IMR-90 (cell line): ENCODE measurements at regions not wholly inside any gene's neighbourhood (a gene's known extent, or its start where the extent isn't known, plus 50 kb on each side); places are given as distances from the start of the nearest gene placed in this dataset.

Experiments
- ATAC-seq: fragments of 200-7000 bp; cut with Tn5 transposase; 2 replicates; pipeline ENCODE4 v1.9.1; 2020; ENCODE audit warnings: low read depth, mild to moderate bottlenecking, moderate library complexity
- BruUV-seq: library from RNA; stranded (reverse); fragments of 400-500 nt; replicated peaks from 2 replicates; lab custom pipeline; 2021; lab: Mats Ljungman, UMichigan
- CTCF ChIA-PET: fragments of 300-600 bp; formaldehyde crosslinking; extraction: SDS; loops from one replicate; lab custom pipeline; 2021; ENCODE audit warnings: antibody characterized with exemption; lab: Yijun Ruan, JAX
- POLR2A ChIA-PET: fragments of 300-600 bp; sonication (Branson Sonifier 250); formaldehyde crosslinking; loops from one replicate; lab custom pipeline; 2022; ENCODE audit warnings: antibody characterized with exemption; ENCODE audit not compliant: unreplicated experiment; lab: Charles Lee
- DNase-seq: peaks from one replicate; pipeline ENCODE4 v3.0.0; 2013
- H2AFZ ChIP-seq: replicated peaks from 2 replicates; pipeline ENCODE3; 2013; ENCODE audit warnings: low read length, mild to moderate bottlenecking; ENCODE audit not compliant: poor library complexity
- H2AK5ac ChIP-seq: 2 replicates; pipeline ENCODE4 v1.6.1; 2013; ENCODE audit warnings: low read depth, low read length, inconsistent platforms
- H2AK9ac ChIP-seq: replicated peaks from 2 replicates; pipeline ENCODE3; 2013; ENCODE audit warnings: mild to moderate bottlenecking, low read depth, low read length, moderate library complexity; ENCODE audit not compliant: poor library complexity
- H2BK120ac ChIP-seq: 2 replicates; pipeline ENCODE4 v1.6.1; 2013; ENCODE audit warnings: low read depth, low read length, inconsistent platforms
- H2BK15ac ChIP-seq: 3 replicates; pipeline ENCODE4 v1.6.1; 2013; ENCODE audit warnings: low read depth, low read length, inconsistent platforms
- H2BK20ac ChIP-seq: 2 replicates; pipeline ENCODE4 v1.6.1; 2013; ENCODE audit warnings: low read depth, mild to moderate bottlenecking, inconsistent platforms, low read length, moderate library complexity
- H2BK5ac ChIP-seq: 2 replicates; pipeline ENCODE4 v1.6.1; 2013; ENCODE audit warnings: mild to moderate bottlenecking, low read depth, low read length, inconsistent platforms; ENCODE audit not compliant: poor library complexity, severe bottlenecking
- H3K14ac ChIP-seq: replicated peaks from 2 replicates; pipeline ENCODE4 v1.6.1; 2013; ENCODE audit warnings: low read depth, low read length, inconsistent platforms
- H3K18ac ChIP-seq: 2 replicates; pipeline ENCODE4 v1.6.1; 2013; ENCODE audit warnings: low read depth, low read length, control low read depth
- H3K23ac ChIP-seq: 2 replicates; pipeline ENCODE4 v1.6.1; 2013; ENCODE audit warnings: low read depth, low read length, inconsistent platforms
- H3K27ac ChIP-seq: 2 replicates; pipeline ENCODE4 v1.5.1; 2013; ENCODE audit warnings: mild to moderate bottlenecking, control low read depth, low read length; ENCODE audit not compliant: insufficient read depth
- H3K27me3 ChIP-seq: 2 replicates; pipeline ENCODE4 v1.6.1; 2013; ENCODE audit warnings: low read length; ENCODE audit not compliant: control insufficient read depth, insufficient read depth
- H3K36me3 ChIP-seq: 2 replicates; pipeline ENCODE4 v1.6.1; 2013; ENCODE audit warnings: low read length, mixed read lengths; ENCODE audit not compliant: control insufficient read depth, insufficient read depth
- H3K4ac ChIP-seq: 2 replicates; pipeline ENCODE4 v1.6.1; 2013; ENCODE audit warnings: low read depth, low read length, inconsistent platforms
- H3K4me1 ChIP-seq: 2 replicates; pipeline ENCODE4 v1.6.1; 2013; ENCODE audit warnings: low read length, mixed read lengths; ENCODE audit not compliant: control insufficient read depth, insufficient read depth
- H3K4me2 ChIP-seq: 2 replicates; pipeline ENCODE4 v1.6.1; 2013; ENCODE audit warnings: low read depth, mild to moderate bottlenecking, control low read depth, low read length, moderate library complexity
- H3K4me3 ChIP-seq: 2 replicates; pipeline ENCODE4 v1.5.1; 2013; ENCODE audit warnings: low read depth, mild to moderate bottlenecking, control low read depth, low read length, moderate library complexity; ENCODE audit not compliant: insufficient read depth
- H3K56ac ChIP-seq: 2 replicates; pipeline ENCODE4 v1.6.1; 2013; ENCODE audit warnings: low read length, inconsistent platforms; ENCODE audit not compliant: insufficient read depth; ENCODE audit errors: extremely low read depth
- H3K79me1 ChIP-seq, 2 experiments: 2 replicates each; pipeline ENCODE4 v1.6.1; 2013; ENCODE audit warnings: low read length in 2 of 2, inconsistent platforms in 1 of 2, low read depth in 1 of 2
- H3K9ac ChIP-seq: 2 replicates; pipeline ENCODE4 v1.6.1; 2013; ENCODE audit warnings: low read depth, low read length, control low read depth
- H3K9me1 ChIP-seq: 2 replicates; pipeline ENCODE4 v1.6.1; 2013; ENCODE audit warnings: low read length, inconsistent platforms; ENCODE audit not compliant: insufficient read depth
- H3K9me3 ChIP-seq: 2 replicates; pipeline ENCODE4 v1.6.1; 2013; ENCODE audit warnings: low read length; ENCODE audit not compliant: control insufficient read depth, insufficient read depth
- H4K20me1 ChIP-seq: 2 replicates; pipeline ENCODE4 v1.6.1; 2013; ENCODE audit warnings: low read length, inconsistent platforms; ENCODE audit not compliant: insufficient read depth
- H4K5ac ChIP-seq: 2 replicates; pipeline ENCODE4 v1.6.1; 2013; ENCODE audit warnings: mild to moderate bottlenecking, low read depth, low read length, control low read depth
- H4K8ac ChIP-seq, 2 experiments: 2 replicates each; pipeline ENCODE4 v1.6.1; 2013; ENCODE audit warnings: low read depth in 2 of 2, low read length in 2 of 2, control low read depth in 1 of 2, inconsistent platforms in 1 of 2
- H4K91ac ChIP-seq: 2 replicates; pipeline ENCODE4 v1.6.1; 2013; ENCODE audit warnings: low read depth, low read length, inconsistent platforms; ENCODE audit not compliant: insufficient read depth
- BHLHE40 ChIP-seq: fragments of 150-350 bp; IDR thresholded peaks from 2 replicates; pipeline ENCODE4 v1.6.1; 2016; ENCODE audit warnings: mild to moderate bottlenecking, low read depth, low read length
- CEBPB ChIP-seq: IDR thresholded peaks from 2 replicates; pipeline ENCODE4 v1.6.1; 2012; ENCODE audit warnings: low read depth, low read length, improper control_type of control experiment
- CHD1 ChIP-seq: IDR thresholded peaks from 2 replicates; pipeline ENCODE4 v1.6.1; 2012; ENCODE audit warnings: low read depth, low read length, improper control_type of control experiment
- FOS ChIP-seq: fragments of 150-350 bp; IDR thresholded peaks from 2 replicates; pipeline ENCODE4 v1.6.1; 2016; ENCODE audit warnings: low read depth, low read length
- MAFK ChIP-seq: IDR thresholded peaks from 2 replicates; pipeline ENCODE4 v1.6.1; 2012; ENCODE audit warnings: low read depth, low read length, improper control_type of control experiment
- MAZ ChIP-seq: IDR thresholded peaks from 2 replicates; pipeline ENCODE4 v1.6.1; 2012; ENCODE audit warnings: low read depth, mild to moderate bottlenecking, low read length, improper control_type of control experiment, moderate library complexity, borderline replicate concordance
- MXI1 ChIP-seq: IDR thresholded peaks from 2 replicates; pipeline ENCODE4 v1.6.1; 2012; ENCODE audit warnings: low read depth, mild to moderate bottlenecking, low read length, moderate library complexity, borderline replicate concordance
- NFE2L2 ChIP-seq: fragments of 150-350 bp; IDR thresholded peaks from 2 replicates; pipeline ENCODE4 v1.6.1; 2016; ENCODE audit warnings: low read depth, mild to moderate bottlenecking, low read length
- POLR2A ChIP-seq: IDR thresholded peaks from 2 replicates; pipeline ENCODE4 v1.6.1; 2012; ENCODE audit warnings: mild to moderate bottlenecking, low read depth, low read length
- RAD21 ChIP-seq: IDR thresholded peaks from 2 replicates; pipeline ENCODE4 v1.6.1; 2012; ENCODE audit warnings: low read length, improper control_type of control experiment
- RCOR1 ChIP-seq: IDR thresholded peaks from 2 replicates; pipeline ENCODE4 v1.6.1; 2012; ENCODE audit warnings: mild to moderate bottlenecking, low read length, improper control_type of control experiment; ENCODE audit not compliant: insufficient replicate concordance
- RFX5 ChIP-seq: IDR thresholded peaks from 2 replicates; pipeline ENCODE4 v1.8.0; 2012; ENCODE audit warnings: low read depth, mild to moderate bottlenecking, low read length, moderate library complexity
- SMC3 ChIP-seq: fragments of 150-350 bp; IDR thresholded peaks from 2 replicates; pipeline ENCODE4 v1.6.1; 2016; ENCODE audit warnings: low read depth, mild to moderate bottlenecking, antibody characterized with exemption, low read length, moderate library complexity
- WGBS, 2 experiments: methylation state at CpG; one replicate each; pipeline versions ENCODE4 v1.1.5 to v1.1.7; 2013; ENCODE audit warnings: missing lambda C conversion rate in 2 of 2; ENCODE audit not compliant: insufficient read length in 1 of 2; ENCODE audit errors: extremely low coverage in 2 of 2; 5-methylcytosine and 5-hydroxymethylcytosine counted together
- dilution Hi-C: fragments of 300-500 bp; cut with HindIII; formaldehyde crosslinking; loops from one replicate; pipeline ENCODE4 v1.14.3; 2018; ENCODE audit warnings: low sequenced_read_pairs; ENCODE audit not compliant: unreplicated experiment
- in situ Hi-C: fragments of 300-500 bp; cut with MboI; formaldehyde crosslinking; loops from 3 replicates; pipeline ENCODE4 v1.14.3; 2019; ENCODE audit warnings: low sequenced_read_pairs, inconsistent platforms, mixed read lengths
- intact Hi-C: fragments of 100-400 bp; cut with micrococcal nuclease; formaldehyde crosslinking; loops from 2 replicates; pipeline ENCODE4 v1.10.0; 2022
- TF ChIP-seq, protein P1 (sequence below): fragments of 150-350 bp; IDR thresholded peaks from 2 replicates; pipeline ENCODE4 v1.6.1; 2017; ENCODE audit warnings: mild to moderate bottlenecking, antibody characterized with exemption, low read length, low read depth
- TF ChIP-seq, protein P2 (sequence below): fragments of 150-350 bp; IDR thresholded peaks from 2 replicates; pipeline ENCODE4 v1.6.1; 2016; ENCODE audit warnings: low read depth, mild to moderate bottlenecking, low read length, moderate library complexity, borderline replicate concordance
- TF ChIP-seq, protein P3 (sequence below): conservative IDR thresholded peaks from 2 replicates; pipeline ENCODE4 v1.5.1; 2012; ENCODE audit warnings: mild to moderate bottlenecking, low read depth, low read length, improper control_type of control experiment

DNA sequence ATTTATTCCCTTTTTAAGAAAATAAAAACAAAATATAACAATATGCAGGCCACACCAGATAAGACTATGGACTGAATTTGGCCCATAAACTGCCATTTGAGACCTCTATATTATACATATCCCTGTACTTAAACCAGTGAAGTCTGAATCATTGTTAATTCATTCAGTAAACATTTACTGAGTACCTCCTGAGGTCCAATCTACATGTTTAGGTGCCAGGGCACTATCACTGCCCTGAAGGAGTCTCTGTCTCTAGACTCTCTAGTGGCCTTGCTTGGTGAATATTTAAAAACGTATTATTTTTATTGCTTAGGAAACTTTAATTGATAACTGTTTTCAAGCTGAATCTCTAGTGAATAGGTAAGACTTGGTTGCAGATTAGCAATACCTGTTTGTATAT lies 74.7 kb upstream of the ELL2 start:
- no CpG with 5 or more reads among the region's 1 CpG for WGBS, 2 experiments
- DNase-seq (no peak), ATAC-seq (no peak; the same call in 1 of the 2 replicates)
- Histone ChIP-seq H3K14ac (no peak overlapping the region), H3K79me1 (peaks cover 0 to 4% of the 10 kb centered on the region in 2 experiments; a peak in 2 of 4 replicates), H3K4me3 (no peak overlapping the region), H3K36me3 (no peaks in the 10 kb centered on the region), H2AK9ac (no peak overlapping the region), H4K5ac (no peak overlapping the region), H3K9ac (no peak overlapping the region), H4K91ac (no peak overlapping the region), H4K8ac (no peak overlapping the region), H3K27ac (no peak overlapping the region), H3K4ac (no peak overlapping the region), H2AFZ (no peak overlapping the region), H2BK20ac (no peak overlapping the region), H2BK5ac (peak overlapping the region; percentile 89), H2BK15ac (no peak overlapping the region), H3K4me2 (no peak overlapping the region), H2AK5ac (no peak overlapping the region), H3K9me1 (peaks cover 3% of the 10 kb centered on the region; the same call in 1 of the 2 replicates), H4K20me1 (no peaks in the 10 kb centered on the region), H3K23ac (peak overlapping the region; percentile 13; the same call in 1 of the 2 replicates), H3K56ac (no peak overlapping the region), H2BK120ac (no peak overlapping the region), H3K4me1 (peaks cover 6% of the 10 kb centered on the region), H3K27me3 (no peaks in the 10 kb centered on the region), H3K9me3 (peaks cover 3% of the 10 kb centered on the region; the same call in 1 of the 2 replicates), H3K18ac (no peak overlapping the region)
- CTCF ChIA-PET: no interaction called here
- no TSS peak for BruUV-seq
- dilution Hi-C loops (no loop called here), in situ Hi-C loops (no loop called here), intact Hi-C loops (no loop called here)
- POLR2A ChIA-PET: no interaction called here
- TF ChIP-seq, protein P1, sequence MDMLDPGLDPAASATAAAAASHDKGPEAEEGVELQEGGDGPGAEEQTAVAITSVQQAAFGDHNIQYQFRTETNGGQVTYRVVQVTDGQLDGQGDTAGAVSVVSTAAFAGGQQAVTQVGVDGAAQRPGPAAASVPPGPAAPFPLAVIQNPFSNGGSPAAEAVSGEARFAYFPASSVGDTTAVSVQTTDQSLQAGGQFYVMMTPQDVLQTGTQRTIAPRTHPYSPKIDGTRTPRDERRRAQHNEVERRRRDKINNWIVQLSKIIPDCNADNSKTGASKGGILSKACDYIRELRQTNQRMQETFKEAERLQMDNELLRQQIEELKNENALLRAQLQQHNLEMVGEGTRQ: no peak
- TF ChIP-seq CHD1: no peak
- TF ChIP-seq, protein P2, sequence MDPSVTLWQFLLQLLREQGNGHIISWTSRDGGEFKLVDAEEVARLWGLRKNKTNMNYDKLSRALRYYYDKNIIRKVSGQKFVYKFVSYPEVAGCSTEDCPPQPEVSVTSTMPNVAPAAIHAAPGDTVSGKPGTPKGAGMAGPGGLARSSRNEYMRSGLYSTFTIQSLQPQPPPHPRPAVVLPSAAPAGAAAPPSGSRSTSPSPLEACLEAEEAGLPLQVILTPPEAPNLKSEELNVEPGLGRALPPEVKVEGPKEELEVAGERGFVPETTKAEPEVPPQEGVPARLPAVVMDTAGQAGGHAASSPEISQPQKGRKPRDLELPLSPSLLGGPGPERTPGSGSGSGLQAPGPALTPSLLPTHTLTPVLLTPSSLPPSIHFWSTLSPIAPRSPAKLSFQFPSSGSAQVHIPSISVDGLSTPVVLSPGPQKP: no peak
- no peak for TF ChIP-seq SMC3
- TF ChIP-seq RCOR1: no peak
- TF ChIP-seq BHLHE40: no peak
- no peak for TF ChIP-seq RAD21
- TF ChIP-seq, protein P3, sequence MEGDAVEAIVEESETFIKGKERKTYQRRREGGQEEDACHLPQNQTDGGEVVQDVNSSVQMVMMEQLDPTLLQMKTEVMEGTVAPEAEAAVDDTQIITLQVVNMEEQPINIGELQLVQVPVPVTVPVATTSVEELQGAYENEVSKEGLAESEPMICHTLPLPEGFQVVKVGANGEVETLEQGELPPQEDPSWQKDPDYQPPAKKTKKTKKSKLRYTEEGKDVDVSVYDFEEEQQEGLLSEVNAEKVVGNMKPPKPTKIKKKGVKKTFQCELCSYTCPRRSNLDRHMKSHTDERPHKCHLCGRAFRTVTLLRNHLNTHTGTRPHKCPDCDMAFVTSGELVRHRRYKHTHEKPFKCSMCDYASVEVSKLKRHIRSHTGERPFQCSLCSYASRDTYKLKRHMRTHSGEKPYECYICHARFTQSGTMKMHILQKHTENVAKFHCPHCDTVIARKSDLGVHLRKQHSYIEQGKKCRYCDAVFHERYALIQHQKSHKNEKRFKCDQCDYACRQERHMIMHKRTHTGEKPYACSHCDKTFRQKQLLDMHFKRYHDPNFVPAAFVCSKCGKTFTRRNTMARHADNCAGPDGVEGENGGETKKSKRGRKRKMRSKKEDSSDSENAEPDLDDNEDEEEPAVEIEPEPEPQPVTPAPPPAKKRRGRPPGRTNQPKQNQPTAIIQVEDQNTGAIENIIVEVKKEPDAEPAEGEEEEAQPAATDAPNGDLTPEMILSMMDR: no peak
- TF ChIP-seq FOS: no peak
- TF ChIP-seq MAZ: no peak
- TF ChIP-seq MAFK: no peak
- TF ChIP-seq RFX5: no peak
- TF ChIP-seq CEBPB: no peak
- no peak for TF ChIP-seq POLR2A
- no peak for TF ChIP-seq MXI1
- TF ChIP-seq NFE2L2: no peak
